GM18861 (cell line): ENCODE measurements at regions not wholly inside any gene's neighbourhood (a gene's known extent, or its start where the extent isn't known, plus 50 kb on each side); places are given as distances from the start of the nearest gene placed in this dataset.

Source experiments
- ATAC-seq: cut with Tn5 transposase; IDR thresholded peaks from one replicate; pipeline ENCODE4 v1.9.1; 2021; ENCODE audit not compliant: unreplicated experiment

- ATAC-seq, result no peak
Measured at GRCh38 chr9:75830303-75830702, 60.2 kb upstream of the PCSK5 start.

GRCh38 chr9:75833778-75834177, 56.7 kb upstream of the PCSK5 start:
- no peak for ATAC-seq

GRCh38 chr9:75834878-75835277, 55.6 kb upstream of the PCSK5 start:
- no peak for ATAC-seq
